ENCODE measurements at regions not wholly inside any gene's neighbourhood (a gene's known extent, or its start where the extent isn't known, plus 50 kb on each side); places are given as distances from the start of the nearest gene placed in this dataset.

DNA sequence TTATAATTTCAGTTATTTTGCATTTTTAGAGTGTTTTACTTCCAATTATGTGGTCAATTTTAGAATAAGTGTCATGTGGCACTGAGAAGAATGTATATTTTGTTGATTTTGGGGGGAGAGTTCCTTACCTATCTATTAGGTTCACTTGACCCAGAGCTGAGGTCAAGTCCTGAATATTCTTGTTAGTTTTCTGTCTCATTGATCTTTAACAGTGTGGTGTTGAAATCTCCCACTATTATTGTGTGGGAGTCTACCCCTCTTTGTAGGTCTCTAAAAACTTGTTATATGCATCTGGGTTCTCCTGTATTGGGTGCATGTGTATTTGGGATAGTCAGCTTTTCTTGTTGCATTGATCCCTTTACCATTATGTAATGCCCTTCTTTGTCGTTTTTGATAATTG lies 127.0 kb upstream of the ZDHHC15 start:
- no peak overlapping the region for H3K9ac ChIP-seq (ENCODE audit: low read length)
- POLR2A ChIA-PET = no interaction called here
- no peaks in the 10 kb centered on the region for H3K27me3 Mint-ChIP-seq
- no peak overlapping the region for H3K27ac Mint-ChIP-seq
- H3K4me1 Mint-ChIP-seq = no peaks in the 10 kb centered on the region
- no peaks in the 10 kb centered on the region for H3K79me2 ChIP-seq (ENCODE audit: control insufficient read depth, insufficient read depth, low read length)
- CTCF ChIA-PET = no interaction called here
- H2AFZ ChIP-seq (ENCODE audit: insufficient read depth, low read depth, low read length, poor library complexity, severe bottlenecking) = no peak overlapping the region
- intact Hi-C loops (cut with micrococcal nuclease) = no loop called here
- H4K20me1 ChIP-seq (ENCODE audit: control insufficient read depth, insufficient read depth, low read length, poor library complexity, severe bottlenecking) = no peaks in the 10 kb centered on the region
- no peaks in the 10 kb centered on the region for H3K36me3 ChIP-seq (replicated peaks in 1 of 2; ENCODE audit: control extremely low read depth in 1 of 2, control insufficient read depth in 1 of 2, extremely low read depth in 1 of 2, insufficient read depth in 2 of 2, low read length in 1 of 2)
- WGBS (ENCODE audit: insufficient coverage) = no CpG with 5 or more reads among the region's 1 CpG
- no peaks in the 10 kb centered on the region for H3K4me1 ChIP-seq (ENCODE audit: control insufficient read depth in 2 of 2, insufficient read depth in 2 of 2, low read length in 2 of 2)
- no peak overlapping the region for H3K27ac ChIP-seq (ENCODE audit: low read length in 2 of 2)
- H3K27me3 ChIP-seq (replicated peaks in 1 of 4; ENCODE audit: control extremely low read depth in 1 of 4, control insufficient read depth in 3 of 4, insufficient read depth in 4 of 4, low read length in 3 of 4) = no peaks in the 10 kb centered on the region
- H3K9me3 Mint-ChIP-seq (ENCODE audit: insufficient read depth) = peaks cover 13% of the 10 kb centered on the region
- H3K4me2 ChIP-seq (replicated peaks; ENCODE audit: low read depth, low read length, poor library complexity, severe bottlenecking) = no peak overlapping the region
- no peak overlapping the region for H3K4me3 Mint-ChIP-seq
- ATAC-seq (ENCODE audit: low read depth) (no peak), DNase-seq (no peak)
- H3K4me3 ChIP-seq (ENCODE audit: control extremely low read depth in 1 of 5, extremely low read depth in 1 of 5, insufficient read depth in 1 of 5, low read depth in 2 of 5, low read length in 4 of 5) = no peak overlapping the region
- H3K9me3 ChIP-seq (ENCODE audit: control extremely low read depth in 1 of 3, control insufficient read depth in 2 of 3, insufficient read depth in 1 of 3, low read length in 2 of 3) = peaks cover 0 to 16% (median 0%) of the 10 kb centered on the region in 3 donors
- TF ChIP-seq, protein P1, sequence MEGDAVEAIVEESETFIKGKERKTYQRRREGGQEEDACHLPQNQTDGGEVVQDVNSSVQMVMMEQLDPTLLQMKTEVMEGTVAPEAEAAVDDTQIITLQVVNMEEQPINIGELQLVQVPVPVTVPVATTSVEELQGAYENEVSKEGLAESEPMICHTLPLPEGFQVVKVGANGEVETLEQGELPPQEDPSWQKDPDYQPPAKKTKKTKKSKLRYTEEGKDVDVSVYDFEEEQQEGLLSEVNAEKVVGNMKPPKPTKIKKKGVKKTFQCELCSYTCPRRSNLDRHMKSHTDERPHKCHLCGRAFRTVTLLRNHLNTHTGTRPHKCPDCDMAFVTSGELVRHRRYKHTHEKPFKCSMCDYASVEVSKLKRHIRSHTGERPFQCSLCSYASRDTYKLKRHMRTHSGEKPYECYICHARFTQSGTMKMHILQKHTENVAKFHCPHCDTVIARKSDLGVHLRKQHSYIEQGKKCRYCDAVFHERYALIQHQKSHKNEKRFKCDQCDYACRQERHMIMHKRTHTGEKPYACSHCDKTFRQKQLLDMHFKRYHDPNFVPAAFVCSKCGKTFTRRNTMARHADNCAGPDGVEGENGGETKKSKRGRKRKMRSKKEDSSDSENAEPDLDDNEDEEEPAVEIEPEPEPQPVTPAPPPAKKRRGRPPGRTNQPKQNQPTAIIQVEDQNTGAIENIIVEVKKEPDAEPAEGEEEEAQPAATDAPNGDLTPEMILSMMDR (IDR thresholded peaks at IDR 0.05) = no peak
- TF ChIP-seq EZH2 (IDR thresholded peaks at IDR 0.05; ENCODE audit: borderline replicate concordance, insufficient read depth, low read depth, low read length, poor library complexity, severe bottlenecking) = no peak

DNA sequence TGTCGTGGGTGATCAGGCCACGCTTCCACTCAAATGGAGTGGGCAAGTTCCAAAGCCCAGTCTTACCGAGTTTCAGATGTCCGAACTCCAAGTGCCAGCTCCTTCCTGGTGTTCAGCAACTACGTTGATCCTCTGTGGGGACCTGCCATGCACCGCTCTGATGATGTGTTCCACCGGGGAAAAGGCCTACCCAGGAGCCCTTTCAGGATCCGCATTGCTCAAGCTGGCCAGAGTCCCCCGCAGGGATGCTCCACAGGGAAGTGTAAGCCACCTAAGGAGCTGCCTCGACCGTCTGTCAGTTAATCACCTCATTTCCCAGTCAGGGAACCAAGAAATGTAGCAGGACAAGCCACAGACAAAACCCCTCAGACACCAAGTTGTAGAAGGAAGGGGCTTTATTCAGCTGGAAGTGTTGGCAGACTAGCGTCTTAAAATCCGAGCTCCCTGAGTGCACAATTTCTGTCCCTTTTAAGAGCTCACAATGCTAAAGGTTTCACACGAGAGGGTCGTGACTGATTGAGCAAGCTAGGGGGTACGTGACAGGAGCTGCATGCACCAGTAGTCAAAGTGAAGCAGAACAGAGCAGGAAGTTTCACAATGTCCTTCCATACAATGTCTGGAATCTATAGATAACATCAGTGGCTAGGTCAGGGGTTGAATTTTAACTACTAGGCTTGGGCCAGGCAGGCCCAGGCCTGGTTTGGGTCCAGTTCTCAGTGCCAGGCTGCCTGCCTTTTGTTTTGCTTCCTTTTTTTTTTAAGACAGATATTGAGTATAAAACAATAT lies 126.2 kb upstream of the ZDHHC15 start:
- Histone ChIP-seq H2AFZ (ENCODE audit: insufficient read depth, low read depth, low read length, poor library complexity, severe bottlenecking) (no peak overlapping the region), H3K4me2 (replicated peaks; ENCODE audit: low read depth, low read length, poor library complexity, severe bottlenecking) (no peak overlapping the region), H3K4me1 (ENCODE audit: control insufficient read depth in 2 of 2, insufficient read depth in 2 of 2, low read length in 2 of 2) (no peaks in the 10 kb centered on the region), H4K20me1 (ENCODE audit: control insufficient read depth, insufficient read depth, low read length, poor library complexity, severe bottlenecking) (no peaks in the 10 kb centered on the region), H3K27me3 (replicated peaks in 1 of 4; ENCODE audit: control extremely low read depth in 1 of 4, control insufficient read depth in 3 of 4, insufficient read depth in 4 of 4, low read length in 3 of 4) (no peaks in the 10 kb centered on the region), H3K4me3 (ENCODE audit: control extremely low read depth in 1 of 5, extremely low read depth in 1 of 5, insufficient read depth in 1 of 5, low read depth in 2 of 5, low read length in 4 of 5) (no peak overlapping the region), H3K36me3 (replicated peaks in 1 of 2; ENCODE audit: control extremely low read depth in 1 of 2, control insufficient read depth in 1 of 2, extremely low read depth in 1 of 2, insufficient read depth in 2 of 2, low read length in 1 of 2) (no peaks in the 10 kb centered on the region), H3K9me3 (ENCODE audit: control extremely low read depth in 1 of 3, control insufficient read depth in 2 of 3, insufficient read depth in 1 of 3, low read length in 2 of 3) (peaks cover 0 to 16% (median 0%) of the 10 kb centered on the region in 3 donors), H3K27ac (ENCODE audit: low read length in 2 of 2) (no peak overlapping the region), H3K79me2 (ENCODE audit: control insufficient read depth, insufficient read depth, low read length) (no peaks in the 10 kb centered on the region), H3K9ac (ENCODE audit: low read length) (no peak overlapping the region)
- Mint-ChIP-seq H3K4me1 (no peaks in the 10 kb centered on the region), H3K9me3 (ENCODE audit: insufficient read depth) (peaks cover 13% of the 10 kb centered on the region), H3K4me3 (no peak overlapping the region), H3K27me3 (no peaks in the 10 kb centered on the region), H3K27ac (no peak overlapping the region)
- 91% methylated on average over 13 of the region's 16 CpGs for WGBS (ENCODE audit: insufficient coverage)
- intact Hi-C loops (cut with micrococcal nuclease) = no loop called here
- DNase-seq (no peak), ATAC-seq (ENCODE audit: low read depth) (no peak)
- TF ChIP-seq EZH2 (IDR thresholded peaks at IDR 0.05; ENCODE audit: borderline replicate concordance, insufficient read depth, low read depth, low read length, poor library complexity, severe bottlenecking) = no peak
- TF ChIP-seq, protein P1 (IDR thresholded peaks at IDR 0.05) = no peak
- CTCF ChIA-PET = no interaction called here
- POLR2A ChIA-PET = no interaction called here
